Muscle layer of colon (tissue), 2 donors: ENCODE measurements at regions not wholly inside any gene's neighbourhood (a gene's known extent, or its start where the extent isn't known, plus 50 kb on each side); places are given as distances from the start of the nearest gene placed in this dataset.

Experiments used
- H3K27ac ChIP-seq: one replicate; pipeline ENCODE4 v1.7.0; 2013; ENCODE audit warnings: low read depth, mild to moderate bottlenecking, low read length, moderate library complexity
- H3K27me3 ChIP-seq, 2 donors: one replicate each; pipeline ENCODE4 v1.7.0; 2013; ENCODE audit warnings: low read length in 2 of 2, mild to moderate bottlenecking in 2 of 2; ENCODE audit not compliant: insufficient read depth in 2 of 2, control insufficient read depth in 1 of 2
- H3K36me3 ChIP-seq: one replicate; pipeline ENCODE4 v1.7.0; 2013; ENCODE audit warnings: mild to moderate bottlenecking, low read length; ENCODE audit not compliant: insufficient read depth
- H3K4me1 ChIP-seq: one replicate; pipeline ENCODE4 v1.7.0; 2013; ENCODE audit warnings: mild to moderate bottlenecking, low read length; ENCODE audit not compliant: insufficient read depth
- H3K4me3 ChIP-seq, 2 donors: one replicate each; pipeline ENCODE4 v1.7.0; 2013; ENCODE audit warnings: low read length in 2 of 2, low read depth in 1 of 2, mild to moderate bottlenecking in 1 of 2, moderate library complexity in 1 of 2
- H3K9ac ChIP-seq: one replicate; pipeline ENCODE4 v1.7.0; 2013; ENCODE audit warnings: low read length
- H3K9me3 ChIP-seq: one replicate; pipeline ENCODE4 v1.7.0; 2013; ENCODE audit warnings: mild to moderate bottlenecking, low read length
- donor health status: abdominal sarcoma.
- donor health status: Adenocarcinoma of cecum.

DNA sequence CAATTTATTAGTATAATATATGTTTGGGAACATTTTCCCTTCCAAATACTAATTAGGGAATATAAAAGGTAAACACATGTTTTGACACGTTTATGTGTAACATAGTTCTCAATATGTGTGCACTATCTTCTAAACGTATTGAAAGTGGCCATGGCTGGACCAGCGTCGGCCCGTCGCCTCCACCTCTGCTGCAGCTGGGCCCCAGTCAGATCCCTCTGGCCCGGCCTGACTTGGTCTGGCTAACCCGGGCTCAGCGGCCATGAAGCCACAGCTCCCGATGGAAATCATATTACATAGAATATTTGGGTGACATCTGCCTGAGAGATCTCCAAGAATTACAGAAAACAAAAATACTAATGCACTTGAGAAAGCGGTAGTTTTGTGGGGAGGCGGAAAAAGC lies 474.4 kb upstream of the CDH2 start:
- H3K27me3 ChIP-seq, result no peaks in the 10 kb centered on the region
- H3K9me3 ChIP-seq, result no peaks in the 10 kb centered on the region
- H3K4me3 ChIP-seq, result no peak overlapping the region
- no peak overlapping the region for H3K9ac ChIP-seq
- H3K36me3 ChIP-seq, result no peaks in the 10 kb centered on the region
- H3K27ac ChIP-seq, result no peak overlapping the region
- no peaks in the 10 kb centered on the region for H3K4me1 ChIP-seq

DNA sequence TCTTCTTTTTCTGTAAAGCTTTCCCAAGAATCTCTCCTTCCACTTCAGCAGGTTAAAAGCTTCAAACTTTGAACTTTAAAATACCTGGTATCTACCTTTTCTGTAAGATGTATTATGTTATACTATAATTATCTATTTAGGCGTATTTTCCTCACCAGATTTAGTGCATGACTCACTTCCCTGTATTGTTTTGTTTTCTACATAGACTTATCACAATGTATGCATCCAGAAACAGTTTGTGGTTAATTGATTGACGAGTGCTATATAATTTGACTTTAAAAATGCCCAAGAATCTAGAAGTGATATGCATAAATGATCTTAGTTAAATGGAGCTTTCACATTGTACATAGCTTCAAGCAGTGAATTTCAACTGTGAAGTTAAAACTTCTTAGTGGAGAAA lies 473.9 kb upstream of the CDH2 start:
- no peaks in the 10 kb centered on the region for H3K9me3 ChIP-seq

DNA sequence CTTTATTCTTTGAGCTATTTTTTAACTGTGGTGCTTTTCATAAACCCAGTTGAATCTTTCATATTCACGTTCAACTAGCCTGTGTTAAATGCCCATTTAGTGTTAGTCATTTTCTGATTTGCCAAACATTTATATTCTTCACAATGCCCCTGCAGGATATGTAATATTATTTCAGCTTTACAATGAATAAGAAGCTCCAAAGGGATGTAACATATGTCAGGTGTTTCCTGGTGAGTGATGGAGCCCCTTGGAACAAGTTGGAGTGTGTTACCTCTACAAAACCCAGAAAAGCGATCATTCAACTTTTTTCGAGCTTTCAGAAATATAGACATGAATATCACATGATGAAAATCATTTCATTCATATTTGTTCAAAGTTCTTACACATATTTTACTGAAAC lies 471.0 kb upstream of the CDH2 start:
- no peak overlapping the region for H3K27ac ChIP-seq

More for the DNA sequence above, 473.9 kb upstream of the CDH2 start:
- Histone ChIP-seq H3K27me3 (no peaks in the 10 kb centered on the region), H3K9ac (no peak overlapping the region), H3K4me3 (no peak overlapping the region), H3K36me3 (no peaks in the 10 kb centered on the region), H3K4me1 (no peaks in the 10 kb centered on the region), H3K27ac (no peak overlapping the region)

DNA sequence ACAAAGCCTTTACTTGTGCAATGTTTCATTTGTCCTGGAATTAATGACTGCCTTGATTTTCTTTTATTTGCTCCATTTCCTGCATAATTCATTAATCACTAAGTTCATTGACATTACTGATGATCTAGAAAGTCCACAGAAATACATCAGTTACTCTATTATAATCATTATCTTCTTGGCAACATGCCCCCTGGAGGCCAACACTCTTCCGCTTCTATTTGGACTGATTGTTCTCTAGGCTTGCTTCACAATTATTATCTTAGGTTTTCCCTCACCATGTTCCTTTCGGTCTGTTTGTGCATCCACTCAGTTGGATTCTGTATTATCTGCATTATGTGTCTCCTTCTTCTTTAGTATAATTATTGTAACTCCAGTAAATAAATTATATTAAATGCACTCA lies 461.0 kb upstream of the CDH2 start:
- Histone ChIP-seq H3K4me1 (no peaks in the 10 kb centered on the region), H3K9me3 (no peaks in the 10 kb centered on the region), H3K27me3 (no peaks in the 10 kb centered on the region), H3K27ac (no peak overlapping the region), H3K9ac (no peak overlapping the region), H3K4me3 (no peak overlapping the region), H3K36me3 (no peaks in the 10 kb centered on the region)

More for the DNA sequence above, 471.0 kb upstream of the CDH2 start:
- Histone ChIP-seq H3K4me1 (no peaks in the 10 kb centered on the region), H3K4me3 (no peak overlapping the region), H3K9me3 (no peaks in the 10 kb centered on the region), H3K9ac (no peak overlapping the region), H3K27me3 (no peaks in the 10 kb centered on the region), H3K36me3 (no peaks in the 10 kb centered on the region)

DNA sequence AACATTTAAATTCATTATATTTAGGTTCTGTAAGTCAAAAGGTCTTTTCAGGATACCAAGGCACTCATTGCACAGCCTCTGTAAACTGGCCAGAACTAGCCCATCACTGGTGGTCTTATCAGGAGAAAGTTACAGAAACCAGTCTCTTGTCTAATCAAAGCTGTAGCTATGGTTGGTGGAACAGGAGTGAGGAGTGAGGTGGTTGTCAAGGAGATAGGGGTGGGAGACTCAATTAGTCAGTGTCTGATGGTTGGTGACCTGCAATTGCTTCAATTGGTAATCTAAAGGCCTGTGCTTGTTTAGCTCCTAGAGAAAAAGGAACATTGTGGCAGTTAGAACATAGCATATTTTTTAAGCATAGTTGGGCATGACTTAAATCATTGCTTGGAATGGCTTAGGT lies 458.6 kb upstream of the CDH2 start:
- H3K4me1 ChIP-seq, result no peaks in the 10 kb centered on the region
- no peaks in the 10 kb centered on the region for H3K36me3 ChIP-seq
- H3K27ac ChIP-seq, result no peak overlapping the region
- H3K4me3 ChIP-seq, result no peak overlapping the region
- no peak overlapping the region for H3K9ac ChIP-seq
- no peaks in the 10 kb centered on the region for H3K27me3 ChIP-seq
- no peaks in the 10 kb centered on the region for H3K9me3 ChIP-seq

DNA sequence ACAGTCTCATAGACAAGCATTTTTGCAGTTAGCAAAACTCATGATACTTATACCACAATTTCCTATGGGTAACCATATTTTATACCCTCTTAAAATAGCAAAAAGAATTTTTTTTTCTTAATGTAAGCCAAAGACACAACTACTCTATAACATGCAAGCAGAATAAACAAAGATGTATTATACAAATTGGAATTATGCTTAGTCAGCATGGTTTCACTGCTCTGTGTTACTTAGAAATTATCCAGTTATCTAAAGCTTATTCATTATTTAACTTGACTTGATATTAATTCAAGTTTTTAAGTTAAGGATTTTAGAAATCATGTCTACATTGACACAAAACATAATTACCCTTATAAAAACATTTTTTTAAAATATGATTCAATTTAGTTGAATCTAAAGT lies 449.8 kb upstream of the CDH2 start:
- Histone ChIP-seq H3K4me3 (no peak overlapping the region), H3K27me3 (no peaks in the 10 kb centered on the region), H3K36me3 (no peaks in the 10 kb centered on the region), H3K9ac (no peak overlapping the region), H3K27ac (no peak overlapping the region), H3K4me1 (no peaks in the 10 kb centered on the region), H3K9me3 (no peaks in the 10 kb centered on the region)

DNA sequence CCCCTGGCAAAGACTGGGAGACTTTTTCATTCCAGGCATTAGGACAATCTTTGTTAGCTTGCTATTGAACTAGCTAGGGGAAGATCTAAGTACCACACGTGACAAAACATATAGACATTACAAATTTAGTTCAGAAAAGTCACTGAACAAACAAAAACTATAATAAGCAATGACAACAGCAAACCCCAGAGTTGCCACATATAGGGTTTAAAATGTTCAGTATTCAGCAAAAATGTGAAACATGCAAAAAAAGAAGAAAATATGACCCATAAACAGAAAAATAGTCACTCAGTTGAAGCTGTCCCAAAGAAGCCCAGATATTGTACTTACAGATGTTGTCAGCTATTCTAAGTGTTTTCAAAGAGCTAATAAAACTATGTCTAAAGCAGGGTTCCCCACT lies 431.1 kb upstream of the CDH2 start:
- Histone ChIP-seq H3K36me3 (no peaks in the 10 kb centered on the region), H3K9ac (no peak overlapping the region), H3K9me3 (no peaks in the 10 kb centered on the region), H3K4me3 (no peak overlapping the region), H3K4me1 (no peaks in the 10 kb centered on the region), H3K27me3 (no peaks in the 10 kb centered on the region), H3K27ac (no peak overlapping the region)

DNA sequence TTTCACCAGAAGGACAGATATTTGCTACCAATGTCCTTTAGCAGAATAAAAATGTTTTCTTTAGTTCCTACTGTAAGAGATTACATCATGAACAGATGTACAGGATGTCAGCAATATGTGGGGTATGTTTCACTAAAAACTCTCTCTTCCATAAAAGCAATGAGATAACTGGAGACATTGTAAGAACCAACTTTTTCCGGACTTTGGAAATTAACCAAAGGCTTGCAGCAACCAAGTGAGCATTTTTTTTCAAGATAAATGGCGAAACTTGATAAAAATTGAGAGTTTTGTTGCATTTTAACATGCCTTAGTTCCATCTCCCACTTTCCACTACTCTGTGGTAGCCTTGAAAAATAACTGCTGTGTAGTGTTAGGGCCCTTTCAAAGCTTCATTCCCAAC lies 429.8 kb upstream of the CDH2 start:
- Histone ChIP-seq H3K4me3 (no peak overlapping the region), H3K4me1 (no peaks in the 10 kb centered on the region), H3K36me3 (no peaks in the 10 kb centered on the region), H3K27me3 (no peaks in the 10 kb centered on the region), H3K9ac (no peak overlapping the region), H3K9me3 (no peaks in the 10 kb centered on the region), H3K27ac (no peak overlapping the region)

DNA sequence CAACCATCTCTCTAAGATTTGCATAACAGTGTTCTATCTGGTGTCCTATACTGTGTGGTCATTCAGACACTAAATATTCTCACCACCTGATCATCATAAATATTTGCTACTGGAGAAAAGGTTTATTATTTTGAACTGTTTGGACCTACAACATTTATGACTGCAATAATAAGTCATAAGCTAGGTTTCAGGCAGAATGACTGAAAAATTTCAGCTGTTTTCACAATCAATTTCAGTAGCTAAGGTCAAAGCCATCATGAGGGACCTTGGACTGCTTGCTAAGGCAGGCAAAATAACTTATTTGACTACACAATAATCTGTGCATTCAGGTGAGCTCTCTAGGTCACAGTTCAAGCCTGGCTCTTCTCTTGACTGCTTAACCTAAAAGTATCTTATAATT lies 425.5 kb upstream of the CDH2 start:
- H3K27me3 ChIP-seq, result no peaks in the 10 kb centered on the region
- H3K4me1 ChIP-seq, result no peaks in the 10 kb centered on the region
- no peak overlapping the region for H3K9ac ChIP-seq
- H3K27ac ChIP-seq, result no peak overlapping the region
- H3K4me3 ChIP-seq, result no peak overlapping the region
- H3K36me3 ChIP-seq, result no peaks in the 10 kb centered on the region
- H3K9me3 ChIP-seq, result no peaks in the 10 kb centered on the region

DNA sequence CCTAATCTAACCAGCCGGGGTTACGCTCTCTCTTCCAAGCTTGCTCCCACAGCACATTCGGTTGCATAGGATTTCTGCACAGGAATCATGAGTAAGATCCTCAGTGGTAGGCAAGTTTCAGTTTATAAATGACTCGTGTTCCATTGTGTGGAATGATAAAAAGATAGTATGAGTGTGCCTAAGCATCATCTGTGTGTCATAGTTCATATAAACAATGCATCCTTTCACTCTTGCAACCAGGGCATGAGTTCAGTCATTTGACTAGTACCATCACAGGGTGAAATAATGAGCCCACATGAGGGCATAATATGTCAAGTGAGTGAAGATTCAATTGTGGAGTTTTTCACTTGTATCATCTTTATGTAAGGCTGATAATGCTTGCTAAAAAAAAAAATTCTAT lies 417.1 kb upstream of the CDH2 start:
- H3K9ac ChIP-seq, result no peak overlapping the region
- no peaks in the 10 kb centered on the region for H3K4me1 ChIP-seq
- no peak overlapping the region for H3K4me3 ChIP-seq
- H3K27ac ChIP-seq, result no peak overlapping the region
- H3K36me3 ChIP-seq, result no peaks in the 10 kb centered on the region
- no peaks in the 10 kb centered on the region for H3K9me3 ChIP-seq
- H3K27me3 ChIP-seq, result no peaks in the 10 kb centered on the region

DNA sequence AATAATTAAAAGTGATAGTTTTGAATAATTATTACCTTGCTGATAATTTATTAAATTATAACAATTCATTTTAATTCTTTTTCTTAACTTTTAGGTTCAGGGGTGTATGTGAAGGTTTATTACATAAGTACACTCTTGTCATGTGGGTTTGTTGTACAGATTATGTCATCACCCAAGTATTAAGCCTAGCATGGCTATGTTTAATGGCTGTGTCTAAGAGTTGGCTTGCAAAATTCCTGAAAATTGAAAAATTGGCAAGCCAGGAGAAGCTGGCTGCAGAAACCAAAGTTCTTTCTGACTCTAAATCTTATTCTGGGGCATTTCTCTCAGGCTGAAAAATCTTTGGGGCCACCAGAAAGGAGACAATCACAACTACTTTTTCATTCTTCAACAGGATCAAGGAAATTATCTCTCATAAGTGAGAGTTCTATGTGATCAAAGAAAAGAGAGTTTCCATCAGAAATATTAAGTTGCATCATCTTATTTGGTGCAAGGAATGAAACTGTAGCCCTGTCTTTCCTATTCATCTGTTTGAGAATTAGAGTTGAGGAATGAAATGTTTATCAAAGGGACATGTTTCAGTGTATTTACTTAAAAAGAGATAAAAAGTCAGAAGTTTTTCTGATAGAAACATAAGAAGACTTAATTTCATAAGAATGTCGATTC lies 412.1 kb upstream of the CDH2 start:
- no peak overlapping the region for H3K4me3 ChIP-seq
- no peak overlapping the region for H3K27ac ChIP-seq
- H3K9me3 ChIP-seq, result no peaks in the 10 kb centered on the region
- H3K9ac ChIP-seq, result no peak overlapping the region
- H3K36me3 ChIP-seq, result no peaks in the 10 kb centered on the region
- H3K27me3 ChIP-seq, result no peaks in the 10 kb centered on the region
- H3K4me1 ChIP-seq, result no peaks in the 10 kb centered on the region

DNA sequence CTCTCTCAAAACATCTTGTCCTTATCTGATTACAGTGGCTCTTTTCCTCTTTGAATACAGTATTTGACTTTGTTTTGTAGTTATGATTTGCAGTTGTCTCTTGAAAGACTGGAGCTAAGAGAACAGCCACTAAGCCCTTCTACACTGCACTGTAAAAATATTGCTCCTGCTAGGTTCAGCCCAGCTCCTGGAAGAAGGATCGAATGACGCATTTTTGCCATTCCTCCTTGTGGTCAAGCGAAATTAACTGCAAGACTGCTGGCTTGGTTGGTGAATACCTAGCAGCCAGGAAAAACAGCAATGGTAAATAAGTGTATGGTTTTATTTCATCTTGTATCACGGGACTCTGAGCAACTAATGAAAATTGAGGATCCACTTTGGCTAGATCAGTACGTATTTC lies 407.8 kb upstream of the CDH2 start:
- Histone ChIP-seq H3K36me3 (no peaks in the 10 kb centered on the region), H3K27ac (no peak overlapping the region), H3K27me3 (no peaks in the 10 kb centered on the region), H3K4me1 (no peaks in the 10 kb centered on the region), H3K9ac (no peak overlapping the region), H3K9me3 (no peaks in the 10 kb centered on the region), H3K4me3 (no peak overlapping the region)
